Esophagus (tissue), 2 donors: ENCODE measurements at regions not wholly inside any gene's neighbourhood (a gene's known extent, or its start where the extent isn't known, plus 50 kb on each side); places are given as distances from the start of the nearest gene placed in this dataset.

ENCODE experiments used
- H3K27ac ChIP-seq, 2 donors: one replicate each; pipeline ENCODE4 v1.5.1; 2013; ENCODE audit warnings: low read depth in 2 of 2, mild to moderate bottlenecking in 2 of 2, inconsistent platforms in 1 of 2, low read length in 1 of 2, moderate library complexity in 1 of 2
- H3K27me3 ChIP-seq, 2 donors: one replicate each; pipeline ENCODE4 v1.6.1; 2013; ENCODE audit warnings: low read length in 2 of 2, control low read depth in 1 of 2, mild to moderate bottlenecking in 1 of 2; ENCODE audit not compliant: insufficient read depth in 2 of 2, control insufficient read depth in 1 of 2
- H3K36me3 ChIP-seq, 2 donors: one replicate each; pipeline ENCODE4 v1.6.1; 2013; ENCODE audit warnings: low read length in 1 of 2; ENCODE audit not compliant: control insufficient read depth in 2 of 2, insufficient read depth in 2 of 2
- H3K4me1 ChIP-seq, 2 donors: one replicate each; pipeline ENCODE4 v1.6.1; 2013; ENCODE audit warnings: low read length in 1 of 2; ENCODE audit not compliant: control insufficient read depth in 2 of 2, insufficient read depth in 2 of 2
- H3K4me3 ChIP-seq, 2 donors: one replicate each; pipeline ENCODE4 v1.5.1; 2013; ENCODE audit warnings: low read length in 2 of 2, mild to moderate bottlenecking in 2 of 2, low read depth in 1 of 2, moderate library complexity in 1 of 2
- H3K9me3 ChIP-seq, 2 donors: one replicate each; pipeline ENCODE4 v1.6.1; 2013; ENCODE audit warnings: mild to moderate bottlenecking in 2 of 2, low read depth in 1 of 2, low read length in 1 of 2, moderate library complexity in 1 of 2; ENCODE audit not compliant: control insufficient read depth in 2 of 2, insufficient read depth in 1 of 2
- WGBS, 2 donors: extraction: QIAGEN DNeasy Blood & Tissue Kit; methylation state at CpG; one replicate each; pipeline ENCODE4 v1.1.7; 2013; 5-methylcytosine and 5-hydroxymethylcytosine counted together
- donor health status: healthy with polysubstance abuse.
- donor health status: Bipolar disorder and iron deficiency.

DNA sequence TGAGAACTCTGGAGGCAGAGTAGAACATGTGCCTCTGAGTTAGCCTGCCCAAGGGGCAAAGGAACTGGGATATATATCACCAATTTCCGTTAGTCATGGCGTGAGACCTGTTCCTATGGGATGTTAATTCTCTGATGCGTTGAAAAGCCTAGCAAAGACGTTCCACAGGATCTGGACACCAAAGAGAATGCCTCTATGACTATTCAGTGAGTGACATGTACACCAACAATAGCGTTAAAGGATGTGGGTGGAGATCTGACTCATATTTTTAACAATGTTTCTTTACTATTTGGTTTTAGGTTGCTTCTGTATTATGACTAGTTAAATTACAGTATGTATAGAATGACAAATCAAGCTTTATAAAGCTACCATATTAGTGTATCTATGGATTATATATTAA is 320.9 kb upstream of the MC4R start:
- H3K27ac ChIP-seq: no peak overlapping the region
- no peaks in the 10 kb centered on the region for H3K9me3 ChIP-seq
- no peaks in the 10 kb centered on the region for H3K27me3 ChIP-seq
- H3K4me3 ChIP-seq: no peak overlapping the region
- H3K4me1 ChIP-seq: no peaks in the 10 kb centered on the region
- no peaks in the 10 kb centered on the region for H3K36me3 ChIP-seq
- WGBS, 2 donors: 58 to 67% methylated on average over 5 of the region's 5 CpGs

DNA sequence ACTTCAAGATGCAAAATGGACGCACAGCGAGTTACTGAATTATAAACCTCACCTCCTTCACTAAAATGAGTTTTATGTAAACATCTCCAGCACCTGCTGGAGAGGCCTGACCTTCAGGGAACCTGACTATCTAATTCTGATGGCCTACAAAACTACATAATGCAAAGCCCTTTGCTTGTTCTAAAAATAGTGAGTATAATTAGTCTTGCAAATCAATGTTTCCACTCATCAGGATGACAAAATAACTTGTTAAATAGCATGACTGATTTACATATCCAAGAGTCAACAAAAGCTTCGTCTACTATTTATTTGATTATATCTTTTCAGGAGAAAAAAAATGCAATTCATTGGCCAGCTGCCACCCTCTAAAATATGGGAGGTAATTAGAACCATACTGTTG is 326.3 kb upstream of the MC4R start:
- Histone ChIP-seq H3K9me3 (no peaks in the 10 kb centered on the region), H3K4me1 (no peaks in the 10 kb centered on the region), H3K36me3 (no peaks in the 10 kb centered on the region), H3K27ac (no peak overlapping the region), H3K27me3 (no peaks in the 10 kb centered on the region), H3K4me3 (no peak overlapping the region)
- WGBS, 2 donors: 68 to 69% methylated on average over 3 of the region's 3 CpGs

- Histone ChIP-seq H3K4me1 (no peaks in the 10 kb centered on the region), H3K27me3 (no peaks in the 10 kb centered on the region), H3K27ac (no peak overlapping the region), H3K36me3 (no peaks in the 10 kb centered on the region), H3K4me3 (no peak overlapping the region), H3K9me3 (no peaks in the 10 kb centered on the region)
- 84 to 89% methylated on average over 3 of the region's 3 CpGs for WGBS, 2 donors
These were observed 350.2 kb upstream of the MC4R start for GRCh38 chr18:60722742-60723141.

DNA sequence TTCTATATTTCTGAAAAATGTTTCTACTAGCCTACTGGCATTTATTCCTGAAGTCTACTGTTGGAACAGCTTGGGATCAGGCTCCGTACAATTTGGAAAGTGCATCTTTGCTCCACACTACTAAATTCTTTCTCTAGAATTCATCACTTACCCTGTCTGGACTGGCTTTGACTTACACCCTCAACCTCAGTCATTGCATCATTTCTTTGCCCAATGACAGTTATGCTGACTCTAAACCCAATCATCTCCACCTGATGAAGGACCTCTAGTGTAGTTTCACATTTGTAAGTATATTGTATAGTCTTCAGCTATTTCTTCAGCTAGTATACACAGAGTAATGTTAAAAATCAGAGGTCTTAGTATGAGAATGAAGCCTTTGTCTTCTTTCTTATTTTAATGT is 359.6 kb upstream of the MC4R start:
- no peak overlapping the region for H3K4me3 ChIP-seq
- H3K27ac ChIP-seq: no peak overlapping the region
- no peaks in the 10 kb centered on the region for H3K27me3 ChIP-seq
- WGBS, 2 donors: 85 to 89% methylated on average over 1 of the region's 1 CpG
- H3K4me1 ChIP-seq: no peaks in the 10 kb centered on the region
- H3K9me3 ChIP-seq: no peaks in the 10 kb centered on the region
- no peaks in the 10 kb centered on the region for H3K36me3 ChIP-seq

GRCh38 chr18:60739212-60739611 is 366.6 kb upstream of the MC4R start:
- no peak overlapping the region for H3K4me3 ChIP-seq
- no peaks in the 10 kb centered on the region for H3K9me3 ChIP-seq
- no peaks in the 10 kb centered on the region for H3K36me3 ChIP-seq
- 83 to 87% methylated on average over 7 of the region's 7 CpGs for WGBS, 2 donors
- H3K4me1 ChIP-seq: no peaks in the 10 kb centered on the region
- H3K27ac ChIP-seq: no peak overlapping the region
- no peaks in the 10 kb centered on the region for H3K27me3 ChIP-seq

GRCh38 chr18:60740313-60740712 is 367.7 kb upstream of the MC4R start:
- Histone ChIP-seq H3K9me3 (no peaks in the 10 kb centered on the region), H3K36me3 (no peaks in the 10 kb centered on the region), H3K4me1 (no peaks in the 10 kb centered on the region), H3K4me3 (no peak overlapping the region), H3K27ac (no peak overlapping the region), H3K27me3 (no peaks in the 10 kb centered on the region)
- WGBS, 2 donors: 82 to 88% methylated on average over 8 of the region's 8 CpGs

DNA sequence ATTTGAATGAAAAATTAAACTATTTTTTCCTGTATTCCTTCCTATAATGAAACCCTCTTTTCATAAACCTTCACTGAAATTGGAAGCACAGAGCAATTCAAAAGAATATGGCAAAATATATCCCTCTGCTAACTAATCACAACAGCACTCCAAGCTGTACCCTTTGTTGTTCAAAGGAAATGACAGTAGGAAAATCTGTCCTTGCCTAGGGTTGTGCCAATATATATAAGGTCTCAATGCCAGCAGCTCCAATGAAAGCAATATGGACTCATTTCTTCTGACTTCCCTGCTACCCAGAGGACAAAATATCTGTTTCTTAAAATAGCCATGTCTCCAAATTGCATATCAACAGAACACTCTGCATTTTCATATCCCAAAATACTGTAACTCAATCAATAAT is 373.9 kb upstream of the MC4R start:
- no peaks in the 10 kb centered on the region for H3K36me3 ChIP-seq
- no peak overlapping the region for H3K27ac ChIP-seq
- H3K4me3 ChIP-seq: no peak overlapping the region
- no peaks in the 10 kb centered on the region for H3K4me1 ChIP-seq
- no peaks in the 10 kb centered on the region for H3K27me3 ChIP-seq
- no peaks in the 10 kb centered on the region for H3K9me3 ChIP-seq

DNA sequence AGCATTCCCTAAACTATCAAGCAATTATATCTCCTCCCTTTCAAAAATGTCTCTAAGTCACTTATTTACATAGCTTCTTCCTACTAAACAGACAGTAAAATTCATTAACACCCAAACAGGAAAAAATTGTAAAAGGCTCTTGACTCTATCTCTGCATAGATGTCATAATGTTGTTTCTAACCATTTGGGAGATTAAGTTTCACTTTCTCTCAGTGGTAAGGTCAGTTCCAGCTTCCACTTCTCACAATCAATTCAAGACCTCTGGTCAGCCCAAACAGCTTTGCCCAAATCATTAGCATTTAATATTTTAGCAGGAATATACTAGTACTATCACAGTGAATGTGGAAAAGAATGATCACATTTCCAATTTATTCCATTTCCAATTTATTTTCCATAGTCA is 374.3 kb upstream of the MC4R start:
- Histone ChIP-seq H3K36me3 (no peaks in the 10 kb centered on the region), H3K27ac (no peak overlapping the region), H3K27me3 (no peaks in the 10 kb centered on the region), H3K4me3 (no peak overlapping the region), H3K9me3 (no peaks in the 10 kb centered on the region), H3K4me1 (no peaks in the 10 kb centered on the region)

DNA sequence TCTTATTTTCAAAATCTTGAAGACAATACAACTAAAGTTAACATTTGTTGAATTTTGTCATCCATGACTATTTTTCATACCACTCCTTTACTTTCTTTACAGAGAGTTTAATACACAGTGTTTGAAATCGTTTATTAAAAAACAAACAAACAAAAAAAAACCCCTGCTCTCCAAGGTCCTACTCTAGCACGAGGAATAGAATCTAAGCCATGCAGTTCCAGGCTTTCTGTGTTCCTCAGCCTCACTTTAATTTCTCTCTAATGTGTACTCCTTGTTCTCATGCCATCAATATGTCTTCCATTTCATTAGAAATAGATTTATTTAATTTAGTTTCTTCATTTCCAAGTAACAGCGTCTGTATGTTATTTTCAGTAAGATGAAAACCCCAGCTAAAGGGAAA is 381.2 kb upstream of the MC4R start:
- no peak overlapping the region for H3K27ac ChIP-seq
- 39 to 48% methylated on average over 3 of the region's 3 CpGs for WGBS, 2 donors
- no peaks in the 10 kb centered on the region for H3K36me3 ChIP-seq
- H3K9me3 ChIP-seq: no peaks in the 10 kb centered on the region
- H3K4me1 ChIP-seq: no peaks in the 10 kb centered on the region
- no peaks in the 10 kb centered on the region for H3K27me3 ChIP-seq
- H3K4me3 ChIP-seq: no peak overlapping the region

- H3K36me3 ChIP-seq: no peaks in the 10 kb centered on the region
- no peaks in the 10 kb centered on the region for H3K27me3 ChIP-seq
- no peaks in the 10 kb centered on the region for H3K4me1 ChIP-seq
- H3K9me3 ChIP-seq: no peaks in the 10 kb centered on the region
- H3K4me3 ChIP-seq: no peak overlapping the region
- no peak overlapping the region for H3K27ac ChIP-seq
- WGBS, 2 donors: 46 to 55% methylated on average over 4 of the region's 4 CpGs
These were observed 381.9 kb upstream of the MC4R start for GRCh38 chr18:60754413-60755009.
